C4-2B (cell line): ENCODE measurements at regions not wholly inside any gene's neighbourhood (a gene's known extent, or its start where the extent isn't known, plus 50 kb on each side); places are given as distances from the start of the nearest gene placed in this dataset.
"Not testable (repeated sequence)": the region's sequence is repeated elsewhere in the genome, so short reads cannot be mapped to it uniquely, and the experiment has no call there.

ENCODE experiments used
- H3K27ac ChIP-seq: fragments of 450-650 bp; 2 replicates; pipeline ENCODE4 v1.5.1; 2017
- CTCF ChIP-seq: fragments of 450-650 bp; conservative IDR thresholded peaks from 2 replicates; pipeline ENCODE4 v1.5.1; 2017; ENCODE audit warnings: mild to moderate bottlenecking
- ZFX ChIP-seq: fragments of 450-650 bp; IDR thresholded peaks from 2 replicates; pipeline ENCODE4 v1.6.1; 2017

- TF ChIP-seq CTCF (no peak), ZFX (no peak)
- no peak overlapping the region for H3K27ac ChIP-seq
Observed at GRCh38 chr5:94080390-94080789, 339.0 kb upstream of the POU5F2 start.

DNA sequence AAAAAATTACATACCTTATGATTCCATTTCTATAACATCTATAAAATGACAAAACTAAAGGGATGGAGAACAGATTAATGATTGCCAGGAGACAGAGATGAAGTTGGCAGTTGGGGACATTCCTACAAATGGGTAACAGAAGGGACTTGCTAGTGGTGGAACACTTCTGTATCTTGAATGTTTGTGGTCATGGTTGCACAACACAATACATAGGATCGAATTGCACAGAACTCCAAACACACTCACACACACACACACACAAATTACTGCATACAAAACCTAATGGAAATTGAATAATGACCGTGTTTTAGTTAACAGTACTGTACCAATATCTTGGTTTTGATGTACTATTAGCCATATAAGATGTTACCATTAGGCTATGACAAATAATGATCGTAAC, 330.7 kb upstream of the POU5F2 start:
- no peak overlapping the region for H3K27ac ChIP-seq
- no peak for TF ChIP-seq ZFX
- TF ChIP-seq CTCF: no peak

DNA sequence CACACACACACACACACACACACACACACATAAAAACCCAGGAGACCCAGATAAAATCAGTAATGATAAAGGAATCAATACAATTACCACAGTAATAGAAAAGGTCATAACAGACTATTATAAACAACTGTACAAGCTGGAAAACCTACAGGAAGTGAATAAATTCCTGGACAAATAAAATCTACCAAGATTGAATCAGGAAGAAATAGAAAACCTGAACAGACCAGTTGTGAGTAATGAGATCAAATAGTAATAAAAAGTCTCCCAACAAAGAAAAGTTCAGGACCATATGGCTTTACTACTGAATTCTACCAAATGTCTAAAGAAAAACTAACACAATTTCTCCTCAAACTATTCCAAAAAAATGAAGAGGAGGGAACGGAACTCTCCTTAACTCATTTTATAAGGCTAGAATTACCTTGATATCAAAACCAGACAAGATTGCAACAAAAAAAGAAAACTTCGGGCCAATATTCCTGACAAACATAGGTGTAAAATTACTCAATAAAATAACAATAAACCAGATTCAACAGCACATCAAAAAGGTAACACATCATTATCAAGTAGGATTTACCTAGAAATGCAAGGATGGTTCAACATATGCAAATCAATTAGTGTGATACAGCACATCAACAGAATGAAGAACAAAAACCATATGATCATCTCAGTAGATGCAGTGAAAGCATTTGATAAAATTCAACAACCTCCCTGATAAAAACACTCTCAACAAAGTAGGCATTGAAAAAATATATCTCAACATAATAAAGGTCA, 325.2 kb upstream of the POU5F2 start:
- TF ChIP-seq CTCF (no peak), ZFX (no peak)
- H3K27ac ChIP-seq: no peak overlapping the region

- H3K27ac ChIP-seq: no peak overlapping the region
- TF ChIP-seq CTCF (no peak), ZFX (no peak)
Observed at GRCh38 chr5:94064025-94064424, 322.6 kb upstream of the POU5F2 start.

DNA sequence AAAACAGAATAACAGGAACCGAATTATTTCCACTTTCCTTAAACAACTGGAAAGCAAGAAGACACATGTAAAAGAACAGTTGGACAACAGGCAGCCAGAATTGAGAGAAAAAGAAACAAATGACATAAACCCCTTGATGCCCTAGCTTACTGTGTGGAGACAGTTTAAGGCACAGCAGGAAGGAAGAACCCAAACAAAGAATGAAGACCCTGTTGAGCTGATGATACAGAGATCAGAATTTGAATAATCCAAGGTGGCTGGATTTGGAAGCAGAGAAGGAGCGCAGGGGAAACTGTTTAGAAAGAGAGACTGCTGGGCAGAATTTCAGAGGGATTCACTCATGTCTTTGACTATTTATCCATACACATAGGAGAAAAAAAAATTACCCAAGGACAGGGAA, 316.3 kb upstream of the POU5F2 start:
- TF ChIP-seq ZFX (no peak), CTCF (no peak)
- H3K27ac ChIP-seq: no peak overlapping the region

DNA sequence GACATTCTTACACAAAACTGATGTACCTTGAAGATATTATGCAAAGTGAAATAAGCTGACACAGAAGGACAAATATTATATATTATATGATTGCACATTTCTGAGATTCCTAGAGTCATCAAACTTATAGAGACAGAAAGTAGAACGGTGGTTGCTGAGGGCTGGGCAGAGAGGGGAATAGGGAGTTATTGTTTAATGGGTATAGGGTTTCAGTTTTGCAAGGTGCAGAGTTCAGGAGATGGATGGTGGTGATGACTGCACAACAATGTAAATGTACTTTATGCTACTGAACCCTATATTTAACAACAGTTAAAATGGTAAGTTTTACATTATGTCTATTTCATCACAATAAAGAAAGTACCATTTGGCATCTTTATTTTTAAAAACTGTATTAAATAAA, 315.8 kb upstream of the POU5F2 start:
- no peak for TF ChIP-seq CTCF
- no peak for TF ChIP-seq ZFX
- H3K27ac ChIP-seq: no peak overlapping the region

DNA sequence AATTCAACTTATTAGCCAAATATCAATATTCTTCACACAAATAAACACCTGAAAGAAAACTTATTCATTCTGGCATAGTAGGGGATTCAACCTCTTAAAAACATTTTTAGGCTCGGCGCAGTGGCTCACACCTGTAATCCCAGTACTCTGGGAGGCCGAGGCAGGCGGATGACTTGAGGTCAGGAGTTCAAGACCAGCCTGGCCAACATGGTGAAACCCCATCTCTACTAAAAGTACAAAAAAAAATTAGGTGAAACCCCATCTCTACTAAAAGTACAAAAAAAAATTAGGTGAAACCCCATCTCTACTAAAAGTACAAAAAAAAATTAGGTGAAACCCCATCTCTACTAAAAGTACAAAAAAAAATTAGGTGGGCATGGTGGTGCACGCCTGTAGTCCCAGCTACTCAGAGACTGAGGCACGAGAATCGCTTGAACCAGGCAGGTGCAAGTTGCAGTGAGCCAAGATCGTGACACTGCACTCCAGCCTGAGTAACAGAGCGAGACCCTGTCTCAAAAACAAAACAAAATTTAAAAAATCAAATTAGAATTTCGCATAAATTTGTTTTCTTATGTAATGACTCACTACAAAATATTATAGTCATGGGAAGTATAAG, 308.0 kb upstream of the POU5F2 start:
- H3K27ac ChIP-seq: not testable (repeated sequence)
